ENCODE measurements at regions not wholly inside any gene's neighbourhood (a gene's known extent, or its start where the extent isn't known, plus 50 kb on each side); places are given as distances from the start of the nearest gene placed in this dataset.

GRCh38 chr22:26998716-26999115 is 341.3 kb downstream of the MIAT start:
- Histone ChIP-seq H3K9me2 (ENCODE audit: low read depth, low read length) (no peaks in the 10 kb centered on the region), H4K20me1 (ENCODE audit: insufficient read depth, low read length) (no peaks in the 10 kb centered on the region), H3K27ac (ENCODE audit: low read depth, low read length, poor library complexity, severe bottlenecking) (no peak overlapping the region), H3F3A (ENCODE audit: insufficient read depth, low read length) (no peaks in the 10 kb centered on the region), H3K36me3 (ENCODE audit: insufficient read depth, low read length) (no peaks in the 10 kb centered on the region), H3K79me2 (ENCODE audit: insufficient read depth, low read length) (no peaks in the 10 kb centered on the region), H3K9me3 (ENCODE audit: low read length) (no peaks in the 10 kb centered on the region), H2AFZ (ENCODE audit: low read length) (no peak overlapping the region), H3K4me2 (ENCODE audit: low read length) (no peak overlapping the region), H3K27me3 (ENCODE audit: insufficient read depth, low read length) (no peaks in the 10 kb centered on the region), H3K4me1 (ENCODE audit: insufficient read depth, low read length, severe bottlenecking) (no peaks in the 10 kb centered on the region), H3K4me3 (ENCODE audit: low read depth, low read length, poor library complexity, severe bottlenecking) (no peak overlapping the region), H3K9ac (ENCODE audit: low read length) (no peak overlapping the region)
- TF ChIP-seq CTCF (IDR thresholded peaks at IDR 0.05; ENCODE audit: low read length): no peak
- no peak for TF ChIP-seq EZH2 (IDR thresholded peaks at IDR 0.05; ENCODE audit: borderline replicate concordance, low read length)

DNA sequence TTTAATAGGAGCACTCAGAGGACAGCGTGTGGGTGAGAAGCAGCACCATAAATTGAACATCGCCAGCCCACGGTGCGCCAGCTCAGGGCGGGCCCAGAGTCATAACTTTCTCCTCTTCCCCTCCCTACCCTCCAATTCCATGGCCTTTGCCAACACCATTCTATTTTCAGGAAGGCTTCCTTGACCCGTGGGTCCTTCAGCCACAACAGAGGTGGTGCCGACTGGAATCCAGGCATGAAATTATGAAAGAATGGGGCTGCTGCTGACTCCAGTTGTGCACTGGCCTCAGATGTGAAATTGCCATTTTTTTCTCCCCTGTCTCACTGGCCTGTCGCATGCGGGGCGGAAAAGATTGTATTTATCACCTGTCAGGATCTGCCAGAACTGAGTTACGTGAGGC is 345.9 kb downstream of the MIAT start:
- Histone ChIP-seq H2AFZ (ENCODE audit: low read length) (no peak overlapping the region), H3F3A (ENCODE audit: insufficient read depth, low read length) (no peaks in the 10 kb centered on the region), H3K27me3 (ENCODE audit: insufficient read depth, low read length) (no peaks in the 10 kb centered on the region; the same call in 1 of the 2 replicates), H3K4me2 (ENCODE audit: low read length) (no peak overlapping the region), H3K9ac (ENCODE audit: low read length) (no peak overlapping the region), H3K4me1 (ENCODE audit: insufficient read depth, low read length, severe bottlenecking) (no peaks in the 10 kb centered on the region), H4K20me1 (ENCODE audit: insufficient read depth, low read length) (no peaks in the 10 kb centered on the region), H3K9me3 (ENCODE audit: low read length) (no peaks in the 10 kb centered on the region), H3K79me2 (ENCODE audit: insufficient read depth, low read length) (no peaks in the 10 kb centered on the region), H3K27ac (ENCODE audit: low read depth, low read length, poor library complexity, severe bottlenecking) (no peak overlapping the region), H3K36me3 (ENCODE audit: insufficient read depth, low read length) (no peaks in the 10 kb centered on the region), H3K4me3 (ENCODE audit: low read depth, low read length, poor library complexity, severe bottlenecking) (no peak overlapping the region), H3K9me2 (ENCODE audit: low read depth, low read length) (no peaks in the 10 kb centered on the region)
- TF ChIP-seq EZH2 (IDR thresholded peaks at IDR 0.05; ENCODE audit: borderline replicate concordance, low read length) (no peak), CTCF (IDR thresholded peaks at IDR 0.05; ENCODE audit: low read length) (no peak)

GRCh38 chr22:27004434-27004833 is 347.0 kb downstream of the MIAT start:
- H3F3A ChIP-seq (ENCODE audit: insufficient read depth, low read length): no peaks in the 10 kb centered on the region

More at GRCh38 chr22:27004434-27004833, 347.0 kb downstream of the MIAT start:
- H3K9ac ChIP-seq (ENCODE audit: low read length): no peak overlapping the region
- H3K27me3 ChIP-seq (ENCODE audit: insufficient read depth, low read length): no peaks in the 10 kb centered on the region; the same call in 1 of the 2 replicates
- H3K9me2 ChIP-seq (ENCODE audit: low read depth, low read length): no peaks in the 10 kb centered on the region
- H4K20me1 ChIP-seq (ENCODE audit: insufficient read depth, low read length): no peaks in the 10 kb centered on the region
- H3K79me2 ChIP-seq (ENCODE audit: insufficient read depth, low read length): no peaks in the 10 kb centered on the region
- H3K4me3 ChIP-seq (ENCODE audit: low read depth, low read length, poor library complexity, severe bottlenecking): no peak overlapping the region
- no peaks in the 10 kb centered on the region for H3K9me3 ChIP-seq (ENCODE audit: low read length)
- no peak for TF ChIP-seq EZH2 (IDR thresholded peaks at IDR 0.05; ENCODE audit: borderline replicate concordance, low read length)
- TF ChIP-seq CTCF (IDR thresholded peaks at IDR 0.05; ENCODE audit: low read length): no peak
- H3K4me2 ChIP-seq (ENCODE audit: low read length): no peak overlapping the region
- H2AFZ ChIP-seq (ENCODE audit: low read length): no peak overlapping the region
- H3K27ac ChIP-seq (ENCODE audit: low read depth, low read length, poor library complexity, severe bottlenecking): no peak overlapping the region
- H3K36me3 ChIP-seq (ENCODE audit: insufficient read depth, low read length): no peaks in the 10 kb centered on the region
- H3K4me1 ChIP-seq (ENCODE audit: insufficient read depth, low read length, severe bottlenecking): no peaks in the 10 kb centered on the region

All from OCI-LY1 (cell line).